HG03575 (cell line): ENCODE measurements at regions not wholly inside any gene's neighbourhood (a gene's known extent, or its start where the extent isn't known, plus 50 kb on each side); places are given as distances from the start of the nearest gene placed in this dataset.

Experiments used
- ATAC-seq: cut with Tn5 transposase; IDR thresholded peaks from one replicate; pipeline ENCODE4 v1.9.1; 2021; ENCODE audit not compliant: unreplicated experiment, insufficient number of reproducible peaks, low FRiP score; ENCODE audit errors: extremely low read depth

- no peak for ATAC-seq
These were observed 273.9 kb downstream of the ARAP2 start for GRCh38 chr4:35970366-35970960.

DNA sequence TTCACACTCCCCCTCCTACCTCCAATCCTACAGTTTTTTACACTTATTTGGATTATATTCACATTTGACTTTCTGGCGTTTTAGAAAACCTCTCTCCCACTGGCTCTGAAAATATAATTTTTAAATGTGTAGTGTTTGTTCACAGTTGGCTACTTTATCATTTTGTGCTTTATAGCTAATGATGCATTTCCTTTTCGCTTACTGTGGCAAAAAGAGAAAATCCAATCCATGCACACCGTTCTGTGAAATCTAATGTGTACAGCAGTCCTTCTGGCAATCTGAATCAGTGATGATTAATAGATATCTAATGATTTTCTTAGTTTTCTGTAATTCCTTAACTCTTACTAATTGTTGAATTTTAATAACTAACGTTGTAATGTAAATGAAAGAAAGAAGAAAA is 271.5 kb downstream of the ARAP2 start:
- no peak for ATAC-seq

DNA sequence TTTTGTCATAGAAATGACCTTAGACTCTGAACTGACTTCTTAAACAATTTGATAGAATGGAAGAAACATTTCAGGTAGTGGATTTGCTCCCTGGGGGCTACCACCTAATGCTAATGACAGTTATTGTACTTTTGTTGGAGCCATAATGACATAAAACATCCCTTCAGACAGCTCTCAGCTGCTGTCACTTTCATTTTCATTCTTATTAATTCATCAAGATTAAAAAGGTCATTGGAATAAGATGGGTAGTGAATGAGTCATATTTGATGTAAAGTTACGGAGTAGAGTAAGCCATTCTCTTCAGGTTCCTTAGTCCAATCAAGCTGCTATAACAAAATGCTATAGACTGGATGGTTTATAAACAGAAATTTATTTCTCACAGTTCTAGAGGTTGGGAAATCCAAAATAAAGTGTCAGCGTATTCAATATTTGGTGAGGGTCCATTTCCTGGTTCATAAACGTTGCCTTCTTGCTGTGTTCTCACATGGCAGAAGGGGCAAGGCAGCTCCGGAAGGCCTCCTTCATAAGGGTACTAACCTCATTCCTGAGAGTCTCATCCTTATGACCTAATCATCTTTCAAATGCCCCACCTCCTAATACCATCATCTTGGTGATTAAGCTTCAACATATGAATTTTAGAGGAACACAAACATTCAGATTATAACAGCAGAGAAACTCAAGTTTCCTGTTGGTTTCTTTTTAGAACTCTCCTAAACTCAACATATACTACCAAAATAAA is 268.5 kb downstream of the ARAP2 start:
- ATAC-seq: no peak

DNA sequence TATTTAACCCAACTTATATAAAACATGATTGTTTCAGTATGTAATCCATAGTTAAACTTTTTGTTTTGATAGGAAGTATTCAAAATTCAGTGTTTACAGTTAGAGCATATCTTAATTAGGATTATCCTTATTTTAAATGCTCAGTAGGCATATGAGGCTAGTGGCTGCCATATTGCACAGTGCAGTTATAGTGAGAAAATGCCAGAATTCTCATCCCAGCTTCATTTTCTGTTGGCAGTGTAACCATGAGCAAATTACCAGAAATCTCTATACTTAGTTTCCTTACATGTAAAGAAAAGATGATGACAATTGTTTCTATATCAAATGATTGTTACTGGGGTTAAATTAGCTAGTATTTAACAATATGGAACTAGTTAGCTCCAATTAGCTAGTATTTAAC is 265.8 kb downstream of the ARAP2 start:
- ATAC-seq: no peak

- ATAC-seq: no peak
These were observed 262.0 kb downstream of the ARAP2 start for GRCh38 chr4:35982318-35982717.

DNA sequence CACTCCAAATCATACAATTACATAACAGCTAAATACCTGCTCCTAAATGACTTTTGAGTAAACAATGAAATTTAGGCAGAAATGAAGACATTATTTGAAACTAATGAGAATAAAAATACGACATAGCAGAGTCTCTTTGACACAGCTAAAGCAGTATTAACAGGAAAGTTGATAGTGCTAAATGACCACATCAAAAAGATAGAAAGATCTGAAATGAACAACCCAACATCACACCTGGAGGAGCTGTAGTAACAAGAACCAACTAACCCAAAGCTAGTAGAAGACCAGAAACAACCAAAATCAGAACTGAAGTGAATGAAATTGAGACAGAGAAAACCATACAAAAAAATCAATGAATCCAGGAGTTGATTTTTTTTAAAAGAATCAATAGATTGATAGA is 257.8 kb downstream of the ARAP2 start:
- ATAC-seq: no peak

- ATAC-seq: no peak
These were observed 250.7 kb downstream of the ARAP2 start for GRCh38 chr4:35993606-35994005.

DNA sequence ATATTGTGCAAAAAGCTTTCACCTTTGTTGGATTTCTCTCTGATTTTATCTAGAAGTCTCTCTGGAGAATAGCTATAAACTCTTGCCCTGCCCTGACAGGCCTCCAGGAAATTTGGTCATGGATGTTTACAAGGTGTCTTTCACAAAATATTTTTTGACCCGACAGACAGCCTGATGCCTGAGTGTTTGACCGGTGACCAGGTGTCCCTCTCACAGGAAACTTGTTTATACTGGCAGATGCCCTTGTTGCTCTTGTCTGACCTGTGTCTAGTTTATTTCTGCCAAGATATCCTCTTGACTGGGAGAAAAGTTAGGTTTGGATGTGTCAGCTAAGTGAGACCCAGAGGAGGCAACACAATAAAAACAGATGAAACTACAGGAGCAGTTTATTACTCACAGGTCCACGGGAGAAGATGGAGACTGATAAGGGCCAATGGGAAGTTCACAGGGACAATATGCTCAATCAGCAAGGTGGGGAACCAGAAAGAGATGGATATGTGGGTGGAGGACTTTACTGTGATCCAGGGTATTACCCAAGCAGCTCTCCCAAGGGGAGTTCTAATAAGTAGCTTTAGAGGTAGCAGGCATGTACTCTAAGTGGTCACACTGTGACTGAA is 243.3 kb downstream of the ARAP2 start:
- ATAC-seq: no peak

- ATAC-seq: no peak
These were observed 241.3 kb downstream of the ARAP2 start for GRCh38 chr4:36003051-36003450.

DNA sequence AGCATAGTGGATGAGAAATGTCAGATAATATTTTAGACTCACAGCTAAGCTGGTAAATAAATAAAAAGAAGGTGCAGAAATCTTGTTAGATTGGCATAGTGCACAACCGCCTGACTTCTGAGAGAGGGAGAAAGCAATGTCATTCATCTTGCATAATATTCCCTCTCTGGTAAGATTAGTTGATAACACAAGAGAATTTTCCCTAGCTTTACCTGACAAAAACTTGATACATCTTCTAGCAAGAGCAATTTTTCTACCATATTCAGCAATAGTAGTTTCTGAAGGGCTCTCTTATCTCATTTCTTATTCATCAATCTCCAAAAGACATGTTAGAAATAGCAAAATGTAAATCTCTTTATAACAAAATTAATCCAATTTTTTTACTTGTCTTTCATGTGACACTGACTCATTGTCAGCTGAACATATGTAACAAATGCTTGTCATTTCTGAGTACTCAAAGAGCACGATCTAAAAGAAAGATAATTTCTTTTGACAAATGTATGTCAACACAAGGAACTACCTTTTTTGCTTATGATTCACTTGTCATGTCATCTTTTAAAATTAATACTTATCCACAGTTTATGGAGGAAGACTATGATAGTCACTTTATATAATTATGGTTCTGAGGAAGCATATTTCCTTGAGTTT is 240.0 kb downstream of the ARAP2 start:
- no peak for ATAC-seq

DNA sequence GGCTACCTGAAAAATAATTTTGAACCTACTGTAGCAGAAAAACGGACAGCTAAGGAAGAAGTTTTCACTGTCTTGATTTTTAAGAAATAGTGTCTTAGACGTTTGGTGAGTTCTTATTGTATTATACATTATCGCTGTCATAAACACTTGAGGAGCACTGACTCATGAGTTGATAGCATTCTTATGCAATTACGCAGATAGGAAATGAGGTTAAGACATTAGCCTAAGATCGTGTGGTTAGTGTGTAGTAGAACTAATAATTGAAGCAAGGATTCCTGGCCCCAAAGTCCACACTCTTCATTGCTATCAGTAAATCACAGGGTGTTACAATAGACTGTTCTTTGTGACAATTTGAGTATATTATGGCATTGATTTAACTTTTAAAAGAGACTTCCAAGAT is 238.1 kb downstream of the ARAP2 start:
- no peak for ATAC-seq

DNA sequence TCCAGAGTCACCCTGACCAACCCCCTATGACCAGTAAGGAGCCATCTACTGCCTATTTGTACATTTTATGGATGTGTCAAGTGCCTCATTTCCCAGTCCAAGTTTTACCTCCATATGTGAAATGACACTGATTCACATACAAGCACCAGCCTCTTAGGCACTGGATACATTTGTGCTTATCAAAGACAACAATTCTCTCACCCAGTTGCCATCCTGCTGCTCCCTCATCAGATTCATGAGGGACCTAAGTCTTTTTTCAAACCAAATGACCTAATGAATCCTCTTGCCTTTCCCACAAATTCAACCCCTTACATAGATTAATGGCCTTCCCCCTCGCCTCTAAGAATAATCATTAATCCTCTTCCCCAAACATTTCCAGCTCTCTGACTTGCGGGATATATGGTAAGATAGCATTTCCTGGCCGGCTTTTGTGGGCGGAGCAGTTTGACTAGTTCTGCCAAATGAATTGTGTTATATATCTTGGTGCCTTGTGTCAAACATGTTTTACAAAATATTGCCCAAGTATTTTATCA is 233.9 kb downstream of the ARAP2 start:
- ATAC-seq: no peak

GRCh38 chr4:36011381-36011780 is 232.9 kb downstream of the ARAP2 start:
- no peak for ATAC-seq

GRCh38 chr4:36012503-36012902 is 231.8 kb downstream of the ARAP2 start:
- ATAC-seq: no peak

- ATAC-seq: no peak
These were observed 231.1 kb downstream of the ARAP2 start for GRCh38 chr4:36013206-36013605.
